LNCAP (cell line): ENCODE measurements at regions not wholly inside any gene's neighbourhood (a gene's known extent, or its start where the extent isn't known, plus 50 kb on each side); places are given as distances from the start of the nearest gene placed in this dataset.

Source experiments
- TF ChIP-seq, protein P1 (sequence below): fragments of 450-650 bp; IDR thresholded peaks from 2 replicates; pipeline ENCODE4 v1.5.1; 2017; ENCODE audit warnings: mild to moderate bottlenecking

- TF ChIP-seq, protein P1, sequence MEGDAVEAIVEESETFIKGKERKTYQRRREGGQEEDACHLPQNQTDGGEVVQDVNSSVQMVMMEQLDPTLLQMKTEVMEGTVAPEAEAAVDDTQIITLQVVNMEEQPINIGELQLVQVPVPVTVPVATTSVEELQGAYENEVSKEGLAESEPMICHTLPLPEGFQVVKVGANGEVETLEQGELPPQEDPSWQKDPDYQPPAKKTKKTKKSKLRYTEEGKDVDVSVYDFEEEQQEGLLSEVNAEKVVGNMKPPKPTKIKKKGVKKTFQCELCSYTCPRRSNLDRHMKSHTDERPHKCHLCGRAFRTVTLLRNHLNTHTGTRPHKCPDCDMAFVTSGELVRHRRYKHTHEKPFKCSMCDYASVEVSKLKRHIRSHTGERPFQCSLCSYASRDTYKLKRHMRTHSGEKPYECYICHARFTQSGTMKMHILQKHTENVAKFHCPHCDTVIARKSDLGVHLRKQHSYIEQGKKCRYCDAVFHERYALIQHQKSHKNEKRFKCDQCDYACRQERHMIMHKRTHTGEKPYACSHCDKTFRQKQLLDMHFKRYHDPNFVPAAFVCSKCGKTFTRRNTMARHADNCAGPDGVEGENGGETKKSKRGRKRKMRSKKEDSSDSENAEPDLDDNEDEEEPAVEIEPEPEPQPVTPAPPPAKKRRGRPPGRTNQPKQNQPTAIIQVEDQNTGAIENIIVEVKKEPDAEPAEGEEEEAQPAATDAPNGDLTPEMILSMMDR, result no peak
Measured at GRCh38 chr2:120861576-120862191, 126.0 kb downstream of the GLI2 start.

- TF ChIP-seq, protein P1, result no peak
Measured at GRCh38 chr2:120862201-120863060, 126.8 kb downstream of the GLI2 start.

- TF ChIP-seq, protein P1, result no peak
Measured at GRCh38 chr2:120863146-120863545, 127.5 kb downstream of the GLI2 start.

- TF ChIP-seq, protein P1, result no peak
Measured at GRCh38 chr2:120863661-120864320, 128.1 kb downstream of the GLI2 start.

DNA sequence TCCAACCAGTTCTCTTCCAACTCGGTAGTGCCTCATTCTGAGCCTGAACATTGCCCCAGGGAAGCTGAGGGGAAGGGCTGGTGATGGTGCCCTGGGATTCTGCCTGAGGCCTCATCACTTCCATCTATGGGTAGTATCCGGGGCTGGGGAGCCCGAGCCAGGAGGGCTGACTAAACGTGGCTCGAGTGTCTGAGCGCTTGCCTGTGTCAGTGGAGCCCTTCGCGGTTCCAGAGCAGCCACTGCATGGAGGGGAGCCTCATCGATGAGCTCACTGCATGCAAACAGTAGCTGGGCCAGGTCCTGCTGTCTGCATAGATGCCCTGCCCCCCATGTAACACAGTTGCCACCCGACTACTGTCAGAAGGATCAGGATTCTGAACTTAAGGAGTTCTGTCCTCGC lies 129.3 kb downstream of the GLI2 start:
- TF ChIP-seq, protein P1, result no peak

GRCh38 chr2:120865656-120866055 lies 130.0 kb downstream of the GLI2 start:
- TF ChIP-seq, protein P1, result no peak

DNA sequence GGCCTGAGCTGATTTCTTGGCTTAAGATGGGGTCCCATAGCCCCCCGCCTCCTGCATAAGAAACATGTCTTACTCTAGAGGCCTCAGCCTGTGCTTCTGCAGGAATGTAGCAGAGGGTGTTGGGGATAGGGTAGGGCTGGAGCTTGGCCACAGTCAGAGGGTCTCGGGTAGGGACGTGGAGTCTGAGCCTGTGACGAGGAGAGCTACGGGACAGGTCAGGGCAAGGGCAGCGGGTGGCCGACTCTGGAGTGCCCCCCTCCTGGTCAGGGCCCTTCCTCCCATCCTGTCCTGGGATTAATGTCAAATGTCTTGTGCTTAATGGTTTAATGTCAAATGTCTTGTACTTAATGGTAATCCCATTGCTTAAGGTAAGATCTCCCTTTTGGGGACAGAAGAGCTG lies 130.4 kb downstream of the GLI2 start:
- TF ChIP-seq, protein P1, result no peak
